T-helper 2 cell treated with Interferon-gamma antibody and Interleukin-4, amounts not matched to agents 100 ng/mL and 5 ng/mL, for 36 hours (primary cell): ENCODE measurements at regions not wholly inside any gene's neighbourhood (a gene's known extent, or its start where the extent isn't known, plus 50 kb on each side); places are given as distances from the start of the nearest gene placed in this dataset.

Experiments
- intact Hi-C: fragments of 100-400 bp; cut with micrococcal nuclease; formaldehyde crosslinking; loops from one replicate; pipeline ENCODE4 v1.15.1; 2023

DNA sequence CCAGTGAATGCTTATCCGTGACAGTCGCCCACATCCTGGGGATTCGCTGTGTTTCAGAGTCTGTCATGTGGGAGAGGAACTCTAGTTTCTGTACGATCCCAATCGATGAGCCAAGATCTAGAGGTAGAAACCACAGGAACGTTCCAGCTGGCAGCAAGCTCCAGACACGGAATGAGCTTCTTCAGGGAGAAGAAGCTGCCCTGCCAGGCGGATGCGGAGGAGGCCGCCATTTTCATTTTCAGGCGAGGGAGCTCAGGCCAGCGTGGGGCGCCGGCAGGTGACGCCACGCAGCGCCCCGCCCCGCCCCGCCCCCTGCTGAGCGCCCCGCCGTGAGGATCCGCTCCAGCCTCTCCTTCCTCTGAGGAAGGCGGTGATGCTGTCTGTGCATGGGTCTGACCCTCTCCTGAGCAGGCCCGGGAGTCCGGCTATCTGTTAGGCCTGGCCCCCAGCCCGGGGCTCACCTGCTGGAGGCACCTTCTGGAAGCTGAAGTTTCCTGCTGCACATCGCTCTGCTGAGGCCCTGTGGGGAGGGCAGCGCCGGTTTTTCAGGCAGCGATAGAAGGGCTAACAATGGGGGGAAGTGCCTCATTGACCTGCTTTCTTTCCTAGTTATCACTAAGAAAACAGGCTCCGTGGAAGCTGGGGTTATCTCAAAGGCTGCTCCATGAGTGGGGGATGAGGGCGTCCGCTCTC lies 147.5 kb downstream of the ERMARD start:
- intact Hi-C loops, result no loop called here

DNA sequence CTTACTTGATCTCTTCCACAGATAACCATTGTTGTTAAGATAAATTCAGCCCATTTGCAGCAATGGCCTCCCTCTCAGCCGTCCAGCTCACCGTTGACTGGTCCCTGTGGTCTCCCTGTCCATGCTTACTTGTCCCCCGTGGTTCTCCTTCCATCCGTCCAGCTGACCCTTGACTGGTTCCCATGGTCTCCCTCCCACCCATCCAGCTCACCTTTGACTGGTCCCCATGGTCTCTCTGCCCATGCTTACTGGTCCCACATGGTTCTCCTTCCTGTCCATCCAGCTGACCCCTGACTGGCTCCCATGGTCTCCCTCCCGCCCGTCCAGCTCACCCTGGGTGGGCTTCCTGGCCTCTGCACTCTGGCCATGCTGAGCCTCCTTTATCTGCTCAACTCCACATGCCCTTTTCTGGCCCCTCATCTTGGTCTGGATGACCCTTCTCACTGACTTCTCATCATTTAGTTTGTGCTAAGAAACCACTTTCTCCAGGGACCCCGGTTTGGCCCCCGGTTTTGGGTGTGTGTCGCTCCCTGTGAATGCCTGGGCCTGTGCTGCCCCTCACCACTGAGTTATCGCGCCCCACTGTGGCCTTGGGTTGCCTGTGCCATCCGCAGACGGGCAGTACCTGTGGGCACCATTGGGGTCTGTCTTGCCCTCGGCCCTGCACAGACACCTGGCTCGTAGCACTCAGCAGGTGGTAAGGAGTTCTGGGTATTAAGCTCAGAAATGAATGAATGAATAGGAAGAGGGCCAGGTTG lies 146.4 kb downstream of the ERMARD start:
- intact Hi-C loops, result no loop called here

- intact Hi-C loops, result no loop called here
Measured at GRCh38 chr6:169896826-169897456, 145.5 kb downstream of the ERMARD start.

DNA sequence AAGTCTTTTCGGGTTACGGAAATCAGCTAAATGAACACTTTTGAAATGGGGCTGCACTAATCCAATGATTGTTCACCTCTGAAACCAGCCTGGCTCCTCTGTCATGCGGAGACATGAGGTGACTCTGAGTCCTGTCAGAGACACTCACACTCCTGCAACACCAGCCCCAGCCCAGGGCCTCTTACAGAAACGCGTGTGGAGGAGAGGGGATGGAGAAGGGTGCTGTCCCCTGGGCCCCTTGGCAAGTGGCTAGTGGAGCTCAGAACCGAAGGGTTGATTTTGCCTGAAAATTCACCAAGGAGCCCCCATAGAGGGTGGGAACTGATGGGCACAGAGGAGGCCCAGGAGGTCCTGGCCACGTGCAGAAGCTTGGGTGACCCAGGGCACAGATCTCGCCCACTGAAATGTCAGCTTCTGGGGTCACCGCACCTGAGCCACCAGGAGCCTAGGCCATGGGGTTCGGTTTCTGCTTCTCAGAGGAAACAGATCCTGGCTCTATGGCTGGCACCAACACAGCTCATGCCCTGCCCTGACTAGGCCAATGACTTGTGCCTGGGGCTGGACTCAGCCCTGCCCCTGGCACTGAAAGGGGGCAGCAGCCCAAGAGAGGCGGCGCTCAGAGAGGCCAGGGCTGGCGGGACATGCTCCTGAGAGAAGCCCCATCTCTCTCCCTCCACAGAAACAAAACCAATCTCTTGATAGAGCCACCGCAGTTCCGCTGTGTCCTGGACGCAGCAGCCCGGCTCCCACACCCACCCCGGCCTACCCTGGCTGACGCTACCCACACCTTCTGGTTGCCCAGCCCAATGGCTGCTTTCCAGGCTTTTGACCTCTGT lies 144.7 kb downstream of the ERMARD start:
- intact Hi-C loops, result no loop called here

- intact Hi-C loops, result no loop called here
Measured at GRCh38 chr6:169895000-169895759, 143.8 kb downstream of the ERMARD start.

DNA sequence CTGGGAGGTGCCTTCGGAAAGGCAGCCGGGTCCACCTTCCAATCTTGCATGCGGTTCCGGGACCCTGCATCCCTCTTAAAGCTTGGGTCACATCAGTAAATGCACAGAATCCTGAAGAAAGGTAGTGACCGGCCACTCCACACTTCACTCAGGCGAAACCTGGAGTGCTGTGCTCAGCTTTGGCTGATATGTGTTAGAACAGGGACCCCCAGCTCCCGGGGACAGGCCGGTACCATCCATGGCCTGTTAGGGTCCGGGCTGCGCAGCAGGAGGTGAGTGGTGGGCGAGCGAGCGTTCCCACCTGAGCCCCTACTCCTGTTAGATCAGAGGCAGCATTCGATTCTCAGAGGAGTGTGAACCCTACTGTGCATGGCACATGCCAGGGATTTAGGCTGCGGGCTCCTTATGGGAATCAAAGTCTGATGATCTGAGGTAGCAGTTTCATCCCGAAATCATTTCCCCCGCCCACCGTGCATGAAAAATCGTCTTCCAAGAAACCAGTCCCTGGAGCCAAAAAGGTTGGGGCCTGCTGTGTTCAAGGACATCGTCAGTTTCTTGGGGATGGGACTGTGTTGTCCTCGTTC lies 143.0 kb downstream of the ERMARD start:
- intact Hi-C loops, result no loop called here

GRCh38 chr6:169893624-169894023 lies 142.2 kb downstream of the ERMARD start:
- intact Hi-C loops, result no loop called here

- intact Hi-C loops, result no loop called here
Measured at GRCh38 chr6:169891846-169892245, 140.4 kb downstream of the ERMARD start.

- intact Hi-C loops, result no loop called here
Measured at GRCh38 chr6:169891421-169891820, 140.0 kb downstream of the ERMARD start.

DNA sequence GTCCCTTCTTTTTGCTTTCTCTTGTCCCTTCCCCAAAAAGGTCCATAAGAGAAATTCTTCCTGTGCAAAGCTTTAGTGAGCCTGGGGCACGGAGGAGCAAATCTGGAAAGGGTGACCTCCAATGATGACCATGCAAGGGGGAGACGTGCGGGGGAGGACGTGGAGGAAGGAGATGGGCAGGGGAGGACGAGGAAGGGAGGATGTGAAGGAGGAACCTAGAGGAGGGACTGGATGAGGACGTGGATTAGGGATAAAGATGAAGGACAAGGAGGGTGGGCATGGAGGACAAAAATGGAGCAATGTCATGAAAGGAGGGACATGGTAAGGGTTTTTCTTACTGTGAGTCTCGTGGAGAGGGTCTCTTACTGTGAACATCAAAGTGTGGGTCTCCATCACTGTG lies 139.5 kb downstream of the ERMARD start:
- intact Hi-C loops, result no loop called here

DNA sequence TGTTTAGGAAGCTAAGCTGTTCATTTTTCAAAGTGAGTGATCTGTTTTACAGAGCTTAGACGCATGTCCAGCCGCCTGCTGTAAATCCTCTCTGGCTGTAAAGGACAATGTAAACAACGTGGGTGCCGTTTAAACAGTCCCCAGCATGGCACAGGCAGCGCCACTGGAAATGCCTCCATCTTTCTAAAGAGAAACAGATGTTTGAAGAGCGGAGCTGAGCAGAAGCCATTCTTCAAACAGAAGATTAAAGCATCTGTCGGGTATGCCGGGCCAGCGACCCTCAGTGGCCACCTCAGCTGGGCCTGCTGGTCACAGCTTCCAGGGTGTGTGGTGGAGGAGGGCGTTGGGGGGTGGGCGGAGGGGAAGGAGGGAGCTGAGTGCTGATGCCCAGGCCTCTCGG lies 138.6 kb downstream of the ERMARD start:
- intact Hi-C loops, result no loop called here

- intact Hi-C loops, result no loop called here
Measured at GRCh38 chr6:169887529-169888140, 136.2 kb downstream of the ERMARD start.

DNA sequence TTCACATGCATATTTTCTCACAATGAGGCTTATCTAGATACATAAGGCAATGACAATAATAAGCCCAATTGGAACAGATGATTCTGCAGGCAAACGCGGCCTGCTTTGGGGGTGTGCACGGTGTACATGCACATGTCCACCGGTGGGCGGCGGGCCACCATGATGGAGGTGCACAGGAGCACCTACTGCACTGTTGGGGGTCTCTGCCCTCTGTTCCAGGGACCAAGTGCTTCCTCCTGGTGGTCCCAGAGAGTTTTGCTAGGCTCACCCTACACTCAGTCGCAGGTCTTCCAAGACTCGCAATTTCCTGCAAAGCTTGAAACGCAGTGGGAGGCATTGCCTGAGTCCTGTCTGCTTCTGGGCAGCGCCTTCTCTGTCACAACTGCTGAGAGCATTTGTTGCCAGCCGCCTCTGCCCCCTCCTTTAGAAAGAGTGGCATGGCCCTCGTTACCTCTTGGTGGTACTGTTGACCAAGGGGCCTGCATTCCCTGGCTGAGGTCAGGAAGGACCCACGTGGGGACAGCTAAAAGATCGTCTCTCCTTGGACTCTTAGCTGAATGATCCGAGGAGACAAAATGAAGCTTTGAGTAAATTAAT lies 135.3 kb downstream of the ERMARD start:
- intact Hi-C loops, result no loop called here

DNA sequence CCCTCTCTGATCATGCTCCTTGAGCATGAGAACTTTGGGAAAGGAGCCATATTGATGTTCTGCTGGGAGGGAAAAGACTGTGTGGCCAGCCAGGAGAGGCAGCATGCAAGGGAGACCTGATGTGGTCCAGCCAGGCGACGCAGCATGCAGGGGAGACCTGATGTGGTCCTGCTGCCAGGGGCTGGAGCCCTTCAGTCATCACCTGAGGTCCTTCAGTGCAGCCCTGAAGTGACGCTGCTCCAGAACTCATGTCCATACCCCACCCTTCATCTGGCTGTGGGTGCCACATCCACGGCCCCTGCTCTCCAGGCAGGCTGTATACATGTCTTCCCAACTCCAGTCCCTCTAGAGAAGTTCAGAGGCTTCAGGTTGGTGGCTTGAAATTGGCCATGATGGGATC lies 134.4 kb downstream of the ERMARD start:
- intact Hi-C loops, result no loop called here

DNA sequence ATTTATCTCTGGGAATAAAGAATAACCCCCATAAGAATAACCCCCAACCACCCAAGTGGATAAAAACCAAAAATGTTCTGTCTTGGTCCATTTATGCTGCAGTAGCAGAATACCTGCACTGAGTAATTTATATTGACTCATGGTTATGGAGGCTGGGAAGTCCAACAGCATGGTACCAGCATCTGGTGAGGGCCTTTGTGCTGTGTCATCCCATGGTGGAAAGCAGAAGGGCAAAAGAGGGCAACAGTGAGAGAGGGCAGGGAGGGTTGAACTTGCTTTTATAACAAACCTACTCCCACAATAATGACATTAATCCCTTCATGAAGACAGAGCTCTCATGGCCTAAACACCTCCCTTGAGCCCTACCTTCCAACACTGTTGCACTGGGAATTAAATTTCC lies 133.7 kb downstream of the ERMARD start:
- intact Hi-C loops, result no loop called here

GRCh38 chr6:169884158-169884557 lies 132.7 kb downstream of the ERMARD start:
- intact Hi-C loops, result no loop called here

GRCh38 chr6:169883316-169883715 lies 131.9 kb downstream of the ERMARD start:
- intact Hi-C loops, result no loop called here

DNA sequence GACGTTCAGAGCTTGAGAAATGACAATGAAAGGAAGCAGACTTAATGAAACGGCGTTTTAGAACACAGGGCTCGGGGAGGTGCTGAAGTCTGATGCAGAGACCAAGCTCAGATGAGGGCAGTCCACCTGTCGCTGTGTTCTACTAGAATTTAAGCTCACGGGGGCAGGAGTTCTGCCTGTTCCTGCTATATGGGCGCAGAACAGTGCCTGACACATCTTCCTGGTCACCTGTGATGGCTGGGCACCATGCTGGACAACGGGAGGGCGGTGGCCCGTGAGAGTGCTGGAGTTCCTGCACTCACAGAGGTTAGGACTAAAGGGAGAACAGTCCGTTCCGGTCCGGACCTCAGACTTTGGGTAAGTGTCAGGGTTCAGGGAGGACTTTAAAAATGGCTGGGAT lies 130.6 kb downstream of the ERMARD start:
- intact Hi-C loops, result no loop called here

GRCh38 chr6:169881398-169881797 lies 130.0 kb downstream of the ERMARD start:
- intact Hi-C loops, result no loop called here

GRCh38 chr6:169880516-169880915 lies 129.1 kb downstream of the ERMARD start:
- intact Hi-C loops, result no loop called here
